ENCODE measurements at regions not wholly inside any gene's neighbourhood (a gene's known extent, or its start where the extent isn't known, plus 50 kb on each side); places are given as distances from the start of the nearest gene placed in this dataset.
"Not testable (repeated sequence)": the region's sequence is repeated elsewhere in the genome, so short reads cannot be mapped to it uniquely, and the experiment has no call there.

- DNase-seq = no peak
These were observed 214.7 kb downstream of the BCAS1 start for GRCh38 chr20:53855733-53856132.

GRCh38 chr20:53854609-53854926 lies 215.8 kb downstream of the BCAS1 start:
- DNase-seq = not testable (repeated sequence)

- no peak for DNase-seq
These were observed 217.2 kb downstream of the BCAS1 start for GRCh38 chr20:53853111-53853713.

GRCh38 chr20:53852691-53853090 lies 217.7 kb downstream of the BCAS1 start:
- DNase-seq = no peak

- DNase-seq = no peak
These were observed 218.4 kb downstream of the BCAS1 start for GRCh38 chr20:53852014-53852413.

- DNase-seq = no peak
These were observed 220.1 kb downstream of the BCAS1 start for GRCh38 chr20:53850319-53850718.

- no peak for DNase-seq
These were observed 220.8 kb downstream of the BCAS1 start for GRCh38 chr20:53849471-53850059.

- DNase-seq = no peak
These were observed 222.1 kb downstream of the BCAS1 start for GRCh38 chr20:53848304-53848703.

GRCh38 chr20:53847837-53848170 lies 222.6 kb downstream of the BCAS1 start:
- DNase-seq = peak; percentile 74

- peak; percentile 84 for DNase-seq
These were observed 223.1 kb downstream of the BCAS1 start for GRCh38 chr20:53847139-53847836.

- DNase-seq = no peak
These were observed 223.8 kb downstream of the BCAS1 start for GRCh38 chr20:53846640-53847039.

- DNase-seq = no peak
These were observed 224.4 kb downstream of the BCAS1 start for GRCh38 chr20:53845980-53846379.

- DNase-seq = no peak
These were observed 226.1 kb downstream of the BCAS1 start for GRCh38 chr20:53844259-53844658.

- no peak for DNase-seq
These were observed 226.7 kb downstream of the BCAS1 start for GRCh38 chr20:53843645-53844044.

- peak; percentile 31 for DNase-seq
These were observed 227.9 kb downstream of the BCAS1 start for GRCh38 chr20:53842301-53843099.

GRCh38 chr20:53841741-53842140 lies 228.7 kb downstream of the BCAS1 start:
- no peak for DNase-seq

- no peak for DNase-seq
These were observed 229.9 kb downstream of the BCAS1 start for GRCh38 chr20:53840532-53840931.

- DNase-seq = peak; percentile 80
These were observed 230.8 kb downstream of the BCAS1 start for GRCh38 chr20:53839423-53840176.

- no peak for DNase-seq
These were observed 232.0 kb downstream of the BCAS1 start for GRCh38 chr20:53838311-53838868.

- DNase-seq = no peak
These were observed 233.1 kb downstream of the BCAS1 start for GRCh38 chr20:53837126-53837826.

- no peak for DNase-seq
These were observed 235.6 kb downstream of the BCAS1 start for GRCh38 chr20:53834749-53835148.

GRCh38 chr20:53834062-53834442 lies 236.3 kb downstream of the BCAS1 start:
- peak; percentile 30 for DNase-seq

All from hematopoietic multipotent progenitor cell treated with erythropoietin and hydrocortisone succinate and interleukin-3 and kit ligand, for 4 days (in vitro differentiated cells).